D341Med (cell line): ENCODE measurements at regions not wholly inside any gene's neighbourhood (a gene's known extent, or its start where the extent isn't known, plus 50 kb on each side); places are given as distances from the start of the nearest gene placed in this dataset.
"Not testable (repeated sequence)": the region's sequence is repeated elsewhere in the genome, so short reads cannot be mapped to it uniquely, and the experiment has no call there.

ENCODE experiments used
- DNase-seq: peaks from one replicate; pipeline ENCODE4 v3.0.0; 2012; ENCODE audit warnings: low spot score

DNA sequence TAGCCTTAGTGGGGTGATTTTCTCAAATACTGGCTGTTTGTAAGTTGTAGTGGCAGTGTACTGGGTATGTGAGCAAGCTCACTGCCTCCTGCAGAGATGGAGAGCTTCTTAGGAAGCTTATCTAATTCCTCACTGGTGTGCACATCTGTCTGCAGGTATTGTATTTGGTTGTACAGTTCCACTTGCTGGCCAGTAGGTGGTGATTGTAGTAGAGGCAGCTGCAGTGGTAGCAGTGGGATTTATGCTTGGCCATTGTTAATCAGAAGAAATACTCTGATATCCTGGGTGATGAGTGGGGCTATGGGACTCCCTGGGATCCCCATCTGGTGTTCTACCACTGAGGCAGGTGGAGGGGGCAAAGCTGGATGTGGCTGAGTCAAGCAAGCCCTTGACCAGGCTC, 276.1 kb upstream of the SPAG17 start:
- DNase-seq, result no peak

DNA sequence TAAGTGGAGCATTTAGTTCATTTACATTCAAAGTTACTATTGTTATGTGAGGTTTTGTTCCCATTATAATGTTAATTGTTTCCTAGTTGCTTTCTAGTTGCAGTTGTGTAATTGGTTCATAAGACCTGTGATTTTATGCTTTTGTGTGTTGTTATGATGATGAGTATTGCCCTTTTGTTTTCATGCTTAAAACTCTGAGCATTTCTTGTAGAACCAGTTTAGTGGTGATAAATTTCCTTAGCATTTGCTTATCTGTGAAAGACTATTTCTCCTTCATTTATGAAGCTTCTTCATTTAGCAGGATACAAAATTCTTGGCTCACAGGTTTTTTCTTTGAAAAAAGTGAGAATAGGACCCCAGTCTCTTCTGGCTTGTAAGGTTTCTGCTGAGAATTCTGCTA, 274.8 kb upstream of the SPAG17 start:
- DNase-seq, result no peak

DNA sequence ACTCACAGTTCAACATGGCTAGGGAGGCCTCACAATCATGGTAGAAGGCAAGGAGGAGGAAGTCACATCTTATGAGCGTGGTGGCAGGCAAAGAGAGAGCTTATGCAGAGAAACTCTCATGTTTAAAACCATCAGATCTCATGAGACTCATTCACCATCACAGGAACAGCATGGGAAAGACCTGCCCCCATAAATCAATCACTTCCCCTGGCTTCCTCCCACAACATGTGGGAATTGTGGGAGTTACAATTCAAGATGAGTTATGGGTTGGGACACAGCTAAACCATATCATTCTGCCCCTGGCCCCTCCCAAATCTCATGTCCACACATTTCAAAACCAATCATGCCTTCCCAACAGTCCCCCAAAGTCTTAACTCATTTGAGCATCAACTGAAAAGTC, 268.8 kb upstream of the SPAG17 start:
- DNase-seq, result not testable (repeated sequence)

DNA sequence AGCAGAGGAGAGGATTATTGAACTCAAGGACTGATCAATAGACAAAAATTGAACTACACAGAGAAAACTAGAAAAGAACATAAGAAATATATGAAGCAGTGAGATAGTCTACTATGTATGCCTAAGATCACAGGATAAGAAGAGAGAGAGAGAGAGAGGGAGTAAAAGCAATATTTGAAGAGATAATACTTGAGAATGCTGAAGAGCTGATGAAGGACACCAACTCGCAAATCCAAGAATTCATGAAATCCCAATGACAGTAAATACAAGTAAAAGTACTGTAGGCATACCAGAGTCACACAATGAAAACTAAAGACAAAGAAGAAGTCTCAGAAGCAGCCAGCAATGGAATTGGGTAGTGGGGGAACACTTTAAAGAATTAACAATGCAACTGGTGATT, 260.1 kb upstream of the SPAG17 start:
- no peak for DNase-seq

DNA sequence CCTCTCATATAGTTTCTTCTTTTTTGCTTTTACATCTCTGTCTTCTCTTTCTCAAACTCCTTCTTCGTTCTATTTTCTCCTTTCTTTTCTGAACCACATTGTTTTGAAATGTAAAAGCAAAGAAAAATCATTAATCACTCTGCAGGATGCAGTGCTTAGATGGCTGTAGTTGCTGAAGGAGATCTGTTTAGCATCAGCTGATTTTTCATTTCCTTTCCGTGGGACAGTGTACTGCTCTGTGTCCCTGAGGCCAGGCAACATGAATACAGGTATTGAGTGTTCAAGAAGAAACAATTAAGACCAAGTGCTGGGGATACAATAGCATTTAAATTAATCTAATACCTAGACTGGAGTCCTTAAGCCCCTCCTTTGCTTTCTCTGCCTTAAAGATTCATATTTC, 257.2 kb upstream of the SPAG17 start:
- no peak for DNase-seq

DNA sequence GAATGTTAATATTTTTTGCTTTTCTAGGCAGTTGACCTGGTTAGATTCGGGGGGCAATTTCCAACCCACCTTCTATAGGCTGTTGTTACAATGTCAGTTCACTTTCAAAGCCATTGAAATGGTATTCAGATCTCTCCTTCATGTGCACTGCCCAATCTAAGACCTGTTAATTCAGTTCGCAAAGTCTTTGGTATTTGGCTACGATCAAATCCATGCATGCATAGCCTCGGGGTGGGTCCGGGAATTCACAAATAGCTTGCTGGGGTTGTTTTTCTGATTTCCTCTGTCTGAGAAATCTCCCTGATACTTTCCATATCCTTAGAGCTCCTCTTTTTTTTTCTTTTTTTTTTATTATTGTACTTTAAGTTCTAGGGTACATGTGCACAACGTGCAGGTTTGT, 252.6 kb upstream of the SPAG17 start:
- no peak for DNase-seq

DNA sequence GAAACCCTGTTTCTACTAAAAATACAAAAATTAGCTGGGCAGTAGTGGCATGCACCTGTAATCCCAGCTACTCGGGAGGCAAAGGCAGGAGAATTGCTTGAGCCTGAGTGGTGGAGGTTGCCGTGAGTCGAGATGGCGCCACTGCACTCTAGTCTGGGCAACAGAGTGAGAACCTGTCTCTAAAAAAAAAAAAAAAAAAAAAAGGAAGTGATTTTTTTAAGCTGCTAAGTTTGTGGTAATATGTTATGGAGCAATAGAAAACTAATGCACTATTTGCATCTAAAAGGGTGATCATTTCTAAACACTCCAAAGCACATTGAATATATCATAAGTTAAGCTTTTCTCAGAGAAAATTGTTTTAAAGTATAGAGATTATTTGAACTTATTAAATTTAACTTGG, 244.8 kb upstream of the SPAG17 start:
- no peak for DNase-seq

DNA sequence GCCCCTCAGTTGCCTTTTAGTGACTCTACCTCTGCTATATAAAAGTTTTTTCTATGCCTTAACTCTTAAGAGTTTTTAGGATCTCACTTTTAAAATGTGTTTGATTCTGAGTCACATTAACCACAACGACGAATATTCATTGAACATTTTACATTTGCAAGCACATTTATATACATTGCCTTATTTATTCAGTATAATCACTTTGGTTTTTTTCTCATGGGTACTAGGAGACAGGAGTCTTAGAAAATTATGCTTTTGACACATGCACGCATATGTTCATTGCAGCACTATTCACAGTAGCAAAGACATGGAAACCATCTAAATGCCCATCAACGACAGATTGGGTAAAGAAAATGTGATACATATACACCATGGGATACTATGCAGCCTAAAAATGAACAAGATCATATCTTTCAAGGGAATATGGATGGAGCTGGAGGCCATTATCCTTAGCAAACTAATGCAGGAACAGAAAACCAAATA, 236.9 kb upstream of the SPAG17 start:
- no peak for DNase-seq

DNA sequence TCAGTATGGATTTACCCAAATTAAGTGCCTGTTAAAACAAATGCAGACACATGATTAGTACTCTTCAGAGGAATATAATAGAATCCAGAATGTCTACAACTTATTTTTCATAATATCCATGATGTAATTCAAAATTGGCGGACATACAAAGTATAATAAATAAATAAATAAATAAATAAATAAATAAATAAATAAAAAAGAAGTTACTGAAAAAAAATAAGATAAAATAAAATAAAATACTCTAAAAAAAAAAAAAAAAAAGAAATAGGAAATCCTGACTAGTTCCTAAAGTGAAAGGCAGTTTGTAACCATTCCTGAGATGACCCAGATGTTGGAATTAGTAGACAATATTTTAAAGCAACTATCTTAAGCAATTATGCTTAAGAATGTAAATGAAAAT, 219.0 kb upstream of the SPAG17 start:
- no peak for DNase-seq

DNA sequence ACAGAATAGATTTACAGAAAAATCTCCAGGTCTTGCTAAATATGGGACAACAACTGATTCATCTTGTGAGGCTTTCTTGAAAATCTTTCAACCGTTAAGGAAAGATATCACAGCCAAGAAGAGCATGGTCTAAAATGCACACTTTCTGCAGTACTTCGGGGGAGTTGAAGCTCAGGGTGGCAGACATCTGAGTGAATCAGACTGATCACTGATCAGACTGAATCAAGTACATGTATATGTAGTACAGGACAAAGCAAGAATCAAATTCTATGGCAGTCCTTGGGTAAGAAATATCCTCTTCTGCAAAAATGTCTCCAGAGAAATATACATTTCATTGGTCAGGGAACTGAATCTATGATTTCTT, 212.4 kb upstream of the SPAG17 start:
- DNase-seq, result no peak

DNA sequence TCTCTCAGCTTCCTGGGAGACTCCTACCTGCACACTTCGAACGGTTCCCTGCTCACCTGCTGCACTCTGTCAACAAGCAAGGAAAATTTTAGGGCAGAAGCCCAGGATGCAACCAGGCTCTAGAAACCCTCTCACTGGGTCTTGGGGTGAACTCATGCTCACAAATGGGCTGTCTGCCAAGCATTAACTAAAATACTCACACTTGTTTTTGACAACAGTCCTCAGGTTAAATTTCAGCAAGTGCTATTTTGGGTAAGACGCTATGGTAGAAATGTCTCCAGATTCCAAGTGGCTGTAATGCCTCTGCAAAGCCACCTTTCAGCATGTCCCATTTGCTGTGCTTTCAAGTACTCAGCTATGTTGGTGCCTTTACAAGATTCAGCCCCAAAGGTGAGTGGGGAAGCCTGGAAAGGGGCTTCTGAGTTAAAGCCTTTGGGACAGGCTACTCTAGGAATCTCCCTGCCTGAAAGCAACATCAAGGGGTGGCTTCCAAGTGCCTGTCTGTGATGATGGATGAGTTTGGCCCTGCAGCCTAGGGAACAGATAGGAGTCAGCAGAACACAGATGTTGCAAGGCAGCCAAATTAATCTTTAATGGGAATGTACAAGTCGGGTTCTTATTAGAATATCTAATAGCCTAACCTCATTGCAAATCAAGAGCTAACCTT, 211.9 kb upstream of the SPAG17 start:
- DNase-seq, result no peak

DNA sequence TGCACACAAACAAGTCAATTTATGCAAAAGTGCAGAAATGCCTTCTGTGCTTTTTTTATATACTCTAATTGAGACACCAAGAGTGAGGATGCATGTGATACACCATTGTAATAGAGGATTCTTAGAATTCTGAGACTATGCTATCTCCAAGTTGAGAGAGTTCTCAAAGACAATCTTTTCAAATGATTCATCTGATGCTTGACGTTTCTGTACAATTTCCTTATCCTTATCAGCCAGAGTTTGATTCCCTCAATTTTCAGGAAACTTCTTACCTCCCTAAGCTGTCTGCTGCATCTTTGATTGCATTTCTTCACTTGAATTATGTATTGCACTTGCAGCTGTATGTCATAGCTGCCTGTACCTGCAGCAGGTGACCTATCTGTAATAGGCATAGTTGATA, 211.3 kb upstream of the SPAG17 start:
- no peak for DNase-seq

DNA sequence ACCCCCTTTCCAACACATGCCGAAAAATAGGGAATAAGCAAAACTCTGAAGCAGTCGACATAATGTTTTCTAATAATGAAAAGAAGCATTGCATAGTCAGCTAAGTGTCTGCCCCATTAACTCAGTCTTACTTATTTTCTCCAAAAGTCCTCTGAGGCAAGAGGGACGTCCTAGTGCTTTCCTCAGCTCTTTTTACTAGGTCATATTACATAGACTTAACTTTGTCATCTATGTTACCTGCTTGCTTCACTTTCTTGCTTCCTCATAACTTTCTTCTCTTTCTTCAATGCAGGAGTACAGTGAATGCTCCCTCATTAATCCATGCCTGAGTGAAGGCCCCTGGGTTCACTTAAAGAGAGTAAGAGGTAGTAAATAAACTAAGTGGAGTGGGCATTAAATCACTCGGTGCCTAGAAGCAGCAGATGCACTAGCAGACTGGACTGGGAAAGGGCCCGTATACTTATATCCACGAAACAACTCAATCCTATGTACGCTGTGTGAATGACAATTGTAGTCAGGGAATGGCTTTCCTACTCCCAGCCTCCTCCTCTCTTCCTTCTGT, 210.5 kb upstream of the SPAG17 start:
- DNase-seq, result no peak

DNA sequence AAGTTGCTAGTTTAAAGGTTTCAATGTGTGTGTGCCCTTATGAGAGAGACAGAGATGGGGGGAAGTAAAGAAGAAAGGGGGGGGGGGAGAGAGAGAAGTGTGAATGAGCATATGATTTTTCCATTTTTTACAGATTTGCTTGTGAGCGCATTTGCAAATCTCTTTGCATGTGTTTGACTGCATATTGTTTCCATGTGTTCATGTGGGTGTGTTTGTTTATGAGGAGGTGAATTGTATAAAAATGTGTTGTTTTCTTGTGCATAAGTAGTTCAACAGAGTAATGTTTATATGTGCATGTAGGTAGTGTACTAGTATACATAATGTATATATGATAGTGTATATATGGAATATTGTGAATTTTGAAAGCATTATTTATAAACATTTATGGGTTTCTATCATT, 205.9 kb upstream of the SPAG17 start:
- no peak for DNase-seq

DNA sequence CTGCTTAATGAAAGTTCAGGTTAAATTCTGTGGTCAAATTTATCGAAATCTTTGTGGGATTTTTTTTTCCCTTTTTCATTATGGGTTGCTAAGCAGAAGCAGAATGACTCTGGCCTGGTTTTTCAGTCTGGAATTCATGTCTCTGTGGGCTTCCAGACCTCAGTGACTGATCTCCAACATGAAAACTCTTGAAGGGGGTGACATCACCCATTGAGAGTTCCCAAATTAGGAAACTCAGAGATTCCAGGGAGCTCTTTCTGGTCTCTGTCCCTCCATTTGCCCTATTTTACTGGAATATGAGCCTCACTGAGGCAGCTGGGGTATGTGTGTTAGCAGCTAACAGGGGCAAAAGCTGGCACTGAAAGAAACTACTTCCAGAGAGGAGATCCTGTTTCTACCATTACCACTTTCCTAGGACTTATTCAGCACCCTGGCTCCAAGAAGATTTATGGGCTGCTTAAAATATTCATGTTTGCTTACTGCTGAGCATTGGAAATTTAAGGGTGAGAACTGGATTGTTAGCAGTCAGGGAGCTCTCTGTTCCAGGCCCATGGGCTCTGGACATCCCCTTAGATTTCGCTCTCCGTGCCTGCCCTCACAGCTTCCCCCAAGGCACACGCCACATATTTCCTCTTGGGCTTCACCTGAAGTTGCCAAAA, 203.4 kb upstream of the SPAG17 start:
- no peak for DNase-seq

DNA sequence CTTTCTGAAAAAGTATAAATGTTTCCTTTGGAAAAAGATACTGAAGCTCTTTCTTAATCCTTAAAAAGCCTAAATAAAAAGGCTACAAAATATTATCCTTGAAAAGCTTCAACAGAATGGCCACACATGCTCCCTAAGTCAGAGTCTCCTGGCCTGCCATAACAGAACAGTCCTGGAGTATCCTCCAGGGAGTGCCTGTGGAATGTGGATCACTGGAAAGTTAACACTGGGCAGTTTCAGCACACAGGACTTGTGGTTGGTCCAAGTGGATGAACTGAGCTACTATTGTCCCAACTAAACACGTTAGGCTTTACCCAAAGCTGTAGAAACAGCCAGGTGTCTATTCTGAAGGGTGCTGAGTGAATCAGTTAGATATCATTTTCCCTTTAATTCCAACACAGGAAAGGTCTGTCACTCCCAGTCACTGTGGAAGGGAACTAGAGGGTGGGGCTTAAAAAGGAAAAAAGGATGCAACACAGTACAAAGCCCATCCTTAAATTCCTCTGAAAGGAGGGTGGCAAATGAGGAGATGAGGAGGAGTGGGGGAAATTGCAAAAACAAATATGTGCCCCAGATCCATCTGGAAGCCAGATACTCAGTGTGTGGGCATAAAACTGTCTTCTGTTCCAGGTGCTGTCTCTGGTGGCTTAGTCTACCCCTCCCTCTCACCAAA, 196.3 kb upstream of the SPAG17 start:
- no peak for DNase-seq

DNA sequence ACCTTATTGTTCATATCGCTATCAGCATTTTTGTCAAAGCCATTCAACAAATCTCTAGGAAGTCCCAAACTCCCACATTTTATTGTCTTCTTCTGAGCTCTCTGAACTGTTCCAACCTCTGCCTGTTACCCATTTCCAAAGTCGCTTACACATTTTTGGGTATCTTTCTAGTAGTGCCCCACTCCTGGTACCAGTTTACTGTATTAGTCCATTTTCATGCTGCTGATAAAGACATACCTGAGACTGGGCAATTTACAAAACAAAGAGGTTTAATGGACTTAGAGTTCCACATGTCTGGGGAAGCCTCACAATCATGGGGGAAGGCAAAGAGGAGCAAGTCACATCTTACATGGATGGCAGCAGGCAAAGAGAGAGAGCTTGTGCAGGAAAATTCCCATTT, 192.2 kb upstream of the SPAG17 start:
- not testable (repeated sequence) for DNase-seq

DNA sequence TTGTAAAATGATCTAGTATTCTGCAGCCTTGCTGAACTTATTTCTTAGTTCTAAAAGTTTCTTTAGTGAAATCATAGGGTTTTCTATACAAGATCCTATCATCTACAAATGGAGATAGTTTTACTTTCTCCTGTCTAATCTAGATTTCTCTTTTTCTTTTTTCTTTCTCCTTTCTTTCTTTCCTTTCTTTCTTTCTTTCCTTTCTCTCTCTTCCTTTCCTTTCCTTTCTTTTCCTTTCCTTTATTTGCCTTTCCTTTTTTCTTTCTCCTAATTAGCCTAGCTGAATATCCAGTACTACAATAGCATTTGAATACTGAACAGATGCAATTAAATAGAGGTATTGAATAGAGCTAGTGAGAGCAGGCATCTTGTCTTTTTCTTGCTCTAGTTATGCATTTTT, 186.6 kb upstream of the SPAG17 start:
- no peak for DNase-seq

DNA sequence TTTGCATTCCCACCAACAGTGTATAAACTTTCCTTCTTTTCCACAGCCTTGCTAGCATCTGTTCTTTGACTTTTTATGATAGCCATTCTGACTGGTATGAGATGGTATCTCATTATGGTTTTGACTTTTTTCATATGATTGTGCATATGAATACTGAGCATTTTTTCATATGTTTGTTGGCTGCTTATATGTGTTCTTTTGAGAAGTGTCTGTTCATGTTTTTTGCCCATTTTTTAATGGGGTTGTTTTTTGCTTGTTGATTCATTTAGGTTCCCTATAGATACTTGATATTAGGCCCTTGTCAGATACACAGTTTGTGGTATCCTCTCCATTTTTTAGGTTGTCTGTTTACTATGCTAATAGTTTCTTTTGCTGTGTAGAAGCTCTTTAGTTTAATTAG, 185.8 kb upstream of the SPAG17 start:
- no peak for DNase-seq

DNA sequence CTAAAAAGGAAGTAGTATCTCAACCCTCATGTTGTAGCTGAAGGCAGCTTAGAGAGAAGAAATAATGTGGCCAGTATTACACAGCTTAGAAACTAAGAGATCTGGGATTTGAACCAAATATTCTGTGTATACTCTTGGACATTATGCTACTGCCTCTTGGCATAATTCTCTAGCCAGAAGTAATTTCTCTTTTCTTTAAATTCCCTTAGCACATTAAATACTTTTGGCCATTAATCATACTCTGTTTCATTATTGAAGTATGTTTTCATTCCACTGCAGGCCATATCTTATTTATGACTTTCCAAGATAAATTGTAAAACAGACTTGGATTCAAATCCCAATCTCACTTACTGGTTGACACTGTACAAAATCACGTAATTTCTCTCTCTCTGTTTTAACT, 181.3 kb upstream of the SPAG17 start:
- DNase-seq, result no peak

DNA sequence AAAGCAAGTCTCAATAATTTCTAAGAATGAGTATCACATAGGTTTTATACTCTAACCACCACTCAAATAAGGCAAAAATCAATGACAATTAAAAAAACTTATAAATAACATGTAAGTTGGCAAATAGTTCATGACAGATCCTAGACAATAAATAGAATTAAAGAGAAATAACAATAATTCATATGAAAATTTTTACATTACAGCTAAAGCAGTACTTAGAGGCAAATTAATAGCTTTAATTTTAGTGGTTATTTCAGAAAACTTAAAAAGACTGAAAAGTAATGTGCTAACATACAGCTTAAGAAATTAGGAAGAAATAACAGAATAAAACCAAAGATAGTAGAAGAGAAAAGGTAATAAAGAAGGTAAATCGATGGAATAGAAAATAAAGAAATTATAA, 179.9 kb upstream of the SPAG17 start:
- no peak for DNase-seq

DNA sequence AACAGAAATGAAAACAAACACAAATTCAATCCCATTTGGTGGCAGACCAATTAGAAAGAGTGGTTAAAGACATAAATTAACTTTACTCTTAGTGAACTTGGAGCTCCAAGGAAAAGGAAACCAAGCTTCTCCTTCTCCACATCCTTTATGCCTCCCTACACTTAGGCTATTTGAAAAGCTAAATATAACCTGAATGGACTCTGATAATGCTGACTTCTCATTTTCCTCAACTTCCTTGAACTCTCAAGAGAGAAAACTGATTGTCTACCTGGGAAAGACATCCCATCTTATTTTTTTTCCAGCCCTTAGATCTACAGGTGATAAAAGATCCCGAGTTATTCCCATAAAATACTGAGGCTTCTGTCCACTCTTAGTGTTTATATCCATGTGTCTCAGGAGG, 178.4 kb upstream of the SPAG17 start:
- no peak for DNase-seq

DNA sequence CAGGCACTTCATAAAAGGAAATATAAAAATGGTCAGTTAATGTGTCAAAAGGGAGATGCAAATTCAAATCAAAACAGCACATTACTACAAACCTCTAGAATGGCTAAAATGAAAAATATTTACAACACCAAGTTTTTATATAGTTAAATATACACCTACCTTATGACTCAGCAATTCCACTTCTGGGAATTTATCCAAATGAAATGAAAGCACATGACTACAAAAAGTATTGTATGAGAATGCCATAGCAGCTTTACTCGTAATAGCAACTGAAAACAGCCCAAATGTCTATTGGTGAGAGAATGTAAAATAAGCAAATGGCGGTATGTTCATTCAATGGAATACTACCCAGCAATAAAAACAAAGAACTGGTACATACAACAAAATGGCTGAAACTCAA, 175.8 kb upstream of the SPAG17 start:
- no peak for DNase-seq
